A549 (cell line): ENCODE measurements at regions not wholly inside any gene's neighbourhood (a gene's known extent, or its start where the extent isn't known, plus 50 kb on each side); places are given as distances from the start of the nearest gene placed in this dataset.

Experiments used
- BHLHE40 ChIP-seq: IDR thresholded peaks from 2 replicates; pipeline ENCODE4 v1.6.1; 2012; ENCODE audit warnings: low read depth, low read length, inconsistent platforms
- EHMT2 ChIP-seq: fragments of 200-600 bp; sonication (generic); IDR thresholded peaks from 2 replicates; pipeline ENCODE4 v1.6.1; 2016; ENCODE audit warnings: antibody characterized with exemption, low read depth, mild to moderate bottlenecking, moderate library complexity
- KDM1A ChIP-seq: fragments of 200-600 bp; sonication (generic); IDR thresholded peaks from 2 replicates; pipeline ENCODE4 v1.6.1; 2016; ENCODE audit warnings: low read depth, mild to moderate bottlenecking
- MYC ChIP-seq: IDR thresholded peaks from 2 replicates; pipeline ENCODE4 v1.6.1; 2012; ENCODE audit warnings: mild to moderate bottlenecking, inconsistent platforms, low read length, improper control_type of control experiment, borderline replicate concordance
- NFE2L2 ChIP-seq: fragments of 150-350 bp; conservative IDR thresholded peaks from 2 replicates; pipeline ENCODE4 v1.6.1; 2014; ENCODE audit warnings: low read length
- POLR2A ChIP-seq: IDR thresholded peaks from 2 replicates; pipeline ENCODE4 v1.6.1; 2012; ENCODE audit warnings: mild to moderate bottlenecking, low read length
- RFX5 ChIP-seq: fragments of 450-650 bp; IDR thresholded peaks from 2 replicates; pipeline ENCODE4 v1.7.1; 2014; ENCODE audit warnings: antibody characterized with exemption, mild to moderate bottlenecking, moderate library complexity
- SREBF2 ChIP-seq: fragments of 450-650 bp; IDR thresholded peaks from 2 replicates; pipeline ENCODE4 v1.6.1; 2014; ENCODE audit warnings: mild to moderate bottlenecking, moderate library complexity
- TF ChIP-seq, protein P1 (sequence below): fragments of >200 bp; sonication (Bioruptor Twin); formaldehyde crosslinking; IDR thresholded peaks from 3 replicates; pipeline ENCODE4 v1.5.1; 2016
- TF ChIP-seq, protein P2 (sequence below): IDR thresholded peaks from 2 replicates; pipeline ENCODE4 v1.6.1; 2012
- TF ChIP-seq, protein P3 (sequence below): IDR thresholded peaks from 2 replicates; pipeline ENCODE4 v1.6.1; 2012
- TF ChIP-seq, protein P4 (sequence below): fragments of 200-600 bp; sonication (generic); IDR thresholded peaks from 2 replicates; pipeline ENCODE4 v1.6.1; 2016; ENCODE audit warnings: antibody characterized with exemption, mild to moderate bottlenecking, moderate library complexity

DNA sequence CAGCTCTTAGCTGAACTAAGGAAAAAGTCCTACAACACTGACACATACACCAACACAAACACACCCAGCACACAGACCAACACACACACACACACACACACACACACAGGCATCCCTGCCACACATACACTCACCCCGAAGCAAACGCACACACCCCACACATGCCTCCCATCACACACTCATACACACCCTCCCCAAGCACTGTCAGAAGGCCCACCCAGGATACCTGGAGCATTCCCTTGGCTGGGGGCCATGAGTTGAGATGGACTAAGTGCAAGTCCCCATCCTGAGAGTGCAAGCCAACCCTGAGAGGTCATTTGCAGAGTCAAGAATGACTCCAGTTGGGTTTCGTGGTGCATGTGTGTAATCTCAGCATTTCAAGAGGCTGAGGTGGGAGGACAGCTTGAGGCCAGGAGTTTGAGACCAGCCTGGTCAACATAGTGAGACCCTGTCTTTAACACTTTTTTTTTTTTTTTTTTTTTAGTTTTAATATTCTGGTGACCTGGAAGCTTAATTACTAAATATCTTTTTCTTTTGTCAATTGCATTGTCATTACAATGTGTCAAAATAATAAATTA is 117.3 kb downstream of the RHOU start:
- TF ChIP-seq, protein P1, sequence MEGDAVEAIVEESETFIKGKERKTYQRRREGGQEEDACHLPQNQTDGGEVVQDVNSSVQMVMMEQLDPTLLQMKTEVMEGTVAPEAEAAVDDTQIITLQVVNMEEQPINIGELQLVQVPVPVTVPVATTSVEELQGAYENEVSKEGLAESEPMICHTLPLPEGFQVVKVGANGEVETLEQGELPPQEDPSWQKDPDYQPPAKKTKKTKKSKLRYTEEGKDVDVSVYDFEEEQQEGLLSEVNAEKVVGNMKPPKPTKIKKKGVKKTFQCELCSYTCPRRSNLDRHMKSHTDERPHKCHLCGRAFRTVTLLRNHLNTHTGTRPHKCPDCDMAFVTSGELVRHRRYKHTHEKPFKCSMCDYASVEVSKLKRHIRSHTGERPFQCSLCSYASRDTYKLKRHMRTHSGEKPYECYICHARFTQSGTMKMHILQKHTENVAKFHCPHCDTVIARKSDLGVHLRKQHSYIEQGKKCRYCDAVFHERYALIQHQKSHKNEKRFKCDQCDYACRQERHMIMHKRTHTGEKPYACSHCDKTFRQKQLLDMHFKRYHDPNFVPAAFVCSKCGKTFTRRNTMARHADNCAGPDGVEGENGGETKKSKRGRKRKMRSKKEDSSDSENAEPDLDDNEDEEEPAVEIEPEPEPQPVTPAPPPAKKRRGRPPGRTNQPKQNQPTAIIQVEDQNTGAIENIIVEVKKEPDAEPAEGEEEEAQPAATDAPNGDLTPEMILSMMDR, result no peak
- TF ChIP-seq, protein P2, sequence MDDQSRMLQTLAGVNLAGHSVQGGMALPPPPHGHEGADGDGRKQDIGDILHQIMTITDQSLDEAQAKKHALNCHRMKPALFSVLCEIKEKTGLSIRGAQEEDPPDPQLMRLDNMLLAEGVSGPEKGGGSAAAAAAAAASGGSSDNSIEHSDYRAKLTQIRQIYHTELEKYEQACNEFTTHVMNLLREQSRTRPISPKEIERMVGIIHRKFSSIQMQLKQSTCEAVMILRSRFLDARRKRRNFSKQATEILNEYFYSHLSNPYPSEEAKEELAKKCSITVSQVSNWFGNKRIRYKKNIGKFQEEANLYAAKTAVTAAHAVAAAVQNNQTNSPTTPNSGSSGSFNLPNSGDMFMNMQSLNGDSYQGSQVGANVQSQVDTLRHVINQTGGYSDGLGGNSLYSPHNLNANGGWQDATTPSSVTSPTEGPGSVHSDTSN, result no peak
- no peak for TF ChIP-seq BHLHE40
- TF ChIP-seq, protein P3, sequence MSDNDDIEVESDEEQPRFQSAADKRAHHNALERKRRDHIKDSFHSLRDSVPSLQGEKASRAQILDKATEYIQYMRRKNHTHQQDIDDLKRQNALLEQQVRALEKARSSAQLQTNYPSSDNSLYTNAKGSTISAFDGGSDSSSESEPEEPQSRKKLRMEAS, result no peak
- TF ChIP-seq, protein P4, sequence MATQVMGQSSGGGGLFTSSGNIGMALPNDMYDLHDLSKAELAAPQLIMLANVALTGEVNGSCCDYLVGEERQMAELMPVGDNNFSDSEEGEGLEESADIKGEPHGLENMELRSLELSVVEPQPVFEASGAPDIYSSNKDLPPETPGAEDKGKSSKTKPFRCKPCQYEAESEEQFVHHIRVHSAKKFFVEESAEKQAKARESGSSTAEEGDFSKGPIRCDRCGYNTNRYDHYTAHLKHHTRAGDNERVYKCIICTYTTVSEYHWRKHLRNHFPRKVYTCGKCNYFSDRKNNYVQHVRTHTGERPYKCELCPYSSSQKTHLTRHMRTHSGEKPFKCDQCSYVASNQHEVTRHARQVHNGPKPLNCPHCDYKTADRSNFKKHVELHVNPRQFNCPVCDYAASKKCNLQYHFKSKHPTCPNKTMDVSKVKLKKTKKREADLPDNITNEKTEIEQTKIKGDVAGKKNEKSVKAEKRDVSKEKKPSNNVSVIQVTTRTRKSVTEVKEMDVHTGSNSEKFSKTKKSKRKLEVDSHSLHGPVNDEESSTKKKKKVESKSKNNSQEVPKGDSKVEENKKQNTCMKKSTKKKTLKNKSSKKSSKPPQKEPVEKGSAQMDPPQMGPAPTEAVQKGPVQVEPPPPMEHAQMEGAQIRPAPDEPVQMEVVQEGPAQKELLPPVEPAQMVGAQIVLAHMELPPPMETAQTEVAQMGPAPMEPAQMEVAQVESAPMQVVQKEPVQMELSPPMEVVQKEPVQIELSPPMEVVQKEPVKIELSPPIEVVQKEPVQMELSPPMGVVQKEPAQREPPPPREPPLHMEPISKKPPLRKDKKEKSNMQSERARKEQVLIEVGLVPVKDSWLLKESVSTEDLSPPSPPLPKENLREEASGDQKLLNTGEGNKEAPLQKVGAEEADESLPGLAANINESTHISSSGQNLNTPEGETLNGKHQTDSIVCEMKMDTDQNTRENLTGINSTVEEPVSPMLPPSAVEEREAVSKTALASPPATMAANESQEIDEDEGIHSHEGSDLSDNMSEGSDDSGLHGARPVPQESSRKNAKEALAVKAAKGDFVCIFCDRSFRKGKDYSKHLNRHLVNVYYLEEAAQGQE, result no peak
- TF ChIP-seq KDM1A, result no peak
- TF ChIP-seq NFE2L2, result no peak
- TF ChIP-seq EHMT2, result no peak
- no peak for TF ChIP-seq RFX5
- no peak for TF ChIP-seq MYC
- no peak for TF ChIP-seq POLR2A
- no peak for TF ChIP-seq SREBF2
